SU-DHL-6 (cell line): ENCODE measurements at regions not wholly inside any gene's neighbourhood (a gene's known extent, or its start where the extent isn't known, plus 50 kb on each side); places are given as distances from the start of the nearest gene placed in this dataset.

Experiments
- EZH2phosphoT487 ChIP-seq: fragments of 200-600 bp; sonication (generic), shearing (Covaris generic); conservative IDR thresholded peaks from 2 replicates; pipeline ENCODE4 v1.6.1; 2018; ENCODE audit warnings: mild to moderate bottlenecking, antibody characterized with exemption, low read length, moderate library complexity, mixed read lengths
- TF ChIP-seq, protein P1 (sequence below): fragments of 200-600 bp; sonication (generic); IDR thresholded peaks from one replicate; pipeline ENCODE4 v1.5.1; 2017; ENCODE audit warnings: antibody characterized with exemption, mild to moderate bottlenecking, low read length, moderate library complexity; ENCODE audit not compliant: insufficient read depth, poor library complexity, severe bottlenecking

DNA sequence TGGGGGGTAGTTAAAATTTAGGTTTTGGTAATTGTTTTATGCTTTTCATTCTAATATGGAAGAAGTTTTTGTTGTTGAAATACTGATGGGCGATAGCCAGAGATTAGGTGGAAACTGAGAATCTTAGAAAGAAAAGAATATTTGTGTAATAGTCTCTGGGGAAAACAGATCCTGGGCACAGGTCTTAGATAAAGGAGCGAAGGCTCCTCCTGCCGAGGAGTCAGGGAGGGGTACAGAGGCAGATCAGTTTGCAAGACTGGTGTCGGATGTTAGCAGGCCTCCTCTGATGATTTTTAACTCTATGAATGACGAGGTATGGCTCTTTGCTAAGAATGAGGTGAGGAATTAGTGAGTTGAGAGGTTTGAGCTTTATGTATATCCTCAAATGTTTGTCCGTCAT lies 339.7 kb downstream of the HGF start:
- TF ChIP-seq, protein P1, sequence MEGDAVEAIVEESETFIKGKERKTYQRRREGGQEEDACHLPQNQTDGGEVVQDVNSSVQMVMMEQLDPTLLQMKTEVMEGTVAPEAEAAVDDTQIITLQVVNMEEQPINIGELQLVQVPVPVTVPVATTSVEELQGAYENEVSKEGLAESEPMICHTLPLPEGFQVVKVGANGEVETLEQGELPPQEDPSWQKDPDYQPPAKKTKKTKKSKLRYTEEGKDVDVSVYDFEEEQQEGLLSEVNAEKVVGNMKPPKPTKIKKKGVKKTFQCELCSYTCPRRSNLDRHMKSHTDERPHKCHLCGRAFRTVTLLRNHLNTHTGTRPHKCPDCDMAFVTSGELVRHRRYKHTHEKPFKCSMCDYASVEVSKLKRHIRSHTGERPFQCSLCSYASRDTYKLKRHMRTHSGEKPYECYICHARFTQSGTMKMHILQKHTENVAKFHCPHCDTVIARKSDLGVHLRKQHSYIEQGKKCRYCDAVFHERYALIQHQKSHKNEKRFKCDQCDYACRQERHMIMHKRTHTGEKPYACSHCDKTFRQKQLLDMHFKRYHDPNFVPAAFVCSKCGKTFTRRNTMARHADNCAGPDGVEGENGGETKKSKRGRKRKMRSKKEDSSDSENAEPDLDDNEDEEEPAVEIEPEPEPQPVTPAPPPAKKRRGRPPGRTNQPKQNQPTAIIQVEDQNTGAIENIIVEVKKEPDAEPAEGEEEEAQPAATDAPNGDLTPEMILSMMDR = no peak
- no peak for TF ChIP-seq EZH2phosphoT487
